Pancreas (tissue), 10 donors: ENCODE measurements at regions not wholly inside any gene's neighbourhood (a gene's known extent, or its start where the extent isn't known, plus 50 kb on each side); places are given as distances from the start of the nearest gene placed in this dataset.

Source experiments
- ATAC-seq, 4 donors: fragments of 200-7000 bp; cut with Tn5 transposase; one replicate each; pipeline versions ENCODE4 v1.8.0 to v1.9.1; 2020; ENCODE audit warnings: mild to moderate bottlenecking in 4 of 4, moderate library complexity in 4 of 4
- DNase-seq, 6 donors: peaks; one replicate each; pipeline ENCODE4 v3.0.0-alpha.2; 2020
- FAIRE-seq: peaks from 2 replicates; lab custom pipeline; 2012; peaks lifted over from hg19 to GRCh38; lab: Jason Lieb, UNC
- H3K27ac ChIP-seq, 4 donors: fragments of 200-600 bp; sonication (generic); 1 replicate in 3 of 4; 2 replicates in 1 of 4; pipeline versions ENCODE4 v1.5.0 to v1.8.0; 2020
- H3K27me3 ChIP-seq, 4 donors: fragments of 200-600 bp; one replicate each; pipeline ENCODE4 v1.8.0; 2021
- H3K36me3 ChIP-seq, 3 donors: fragments of 200-600 bp; sonication (generic) in 1 of 3; one replicate each; pipeline versions ENCODE4 v1.5.0 to v1.8.0; 2020 to 2021
- H3K4me1 ChIP-seq, 3 donors: fragments of 200-600 bp; one replicate each; pipeline ENCODE4 v1.8.0; 2021
- H3K4me3 ChIP-seq, 4 donors: fragments of 200-600 bp; sonication (generic) in 2 of 4; one replicate each; pipeline versions ENCODE4 v1.5.0 to v1.8.0; 2020 to 2021
- H3K9me3 ChIP-seq, 4 donors: fragments of 200-600 bp; one replicate each; pipeline ENCODE4 v1.8.0; 2021
- CTCF ChIP-seq, 4 donors: fragments of 200-600 bp; sonication (generic) in 3 of 4; IDR thresholded peaks; one replicate each; pipeline versions ENCODE4 v1.5.0 to v1.8.0; 2021; ENCODE audit warnings: antibody characterized with exemption in 4 of 4
- WGBS, 2 donors: extraction: QIAGEN DNeasy Blood & Tissue Kit; methylation state at CpG; one replicate each; pipeline ENCODE4 v1.1.7; 2013; 5-methylcytosine and 5-hydroxymethylcytosine counted together
- intact Hi-C, 3 donors: fragments of 100-400 bp; cut with DNase I; formaldehyde crosslinking; loops; one replicate each; pipeline versions ENCODE4 v1.11.1 to v1.14.2; 2022
- donor health status: healthy with polysubstance abuse.
- donor health status: DM: no; HTN: no; CAD: no; lungs with moderate emphysema.
- donor health status: DM: no; HTN: no; CAD: no.
- donor health status: control.
- donor health status: control.
- donor health status: Bipolar disorder and iron deficiency.
- donor health status: DM: yes; HTN: yes; CAD: no.
- donor health status: DM: no; HTN: no; CAD: no.
- donor health status: DM: no; HTN: no; CAD: no.
- donor health status: DM: yes; HTN: yes; CAD: no.

GRCh38 chr14:58822856-58823255, 185.1 kb downstream of the DACT1 start:
- intact Hi-C loops: no loop called here
- 78 to 88% methylated on average over 2 of the region's 2 CpGs for WGBS, 2 donors
- FAIRE-seq: no peak
- Histone ChIP-seq H3K9me3 (no peaks in the 10 kb centered on the region), H3K4me1 (no peaks in the 10 kb centered on the region), H3K27ac (no peak overlapping the region), H3K36me3 (no peaks in the 10 kb centered on the region), H3K4me3 (no peak overlapping the region), H3K27me3 (no peaks in the 10 kb centered on the region)
- no peak for DNase-seq
- TF ChIP-seq CTCF (IDR thresholded peaks at IDR 0.05): no peak
- ATAC-seq: no peak

- Histone ChIP-seq H3K27ac (no peak overlapping the region), H3K27me3 (no peaks in the 10 kb centered on the region), H3K36me3 (no peaks in the 10 kb centered on the region), H3K9me3 (no peaks in the 10 kb centered on the region), H3K4me3 (no peak overlapping the region), H3K4me1 (no peaks in the 10 kb centered on the region)
- DNase-seq (no peak), ATAC-seq (no peak), FAIRE-seq (no peak)
- intact Hi-C loops: no loop called here
- WGBS, 2 donors: 47 to 60% methylated on average over 2 of the region's 2 CpGs
- no peak for TF ChIP-seq CTCF (IDR thresholded peaks at IDR 0.05)
Observed at GRCh38 chr14:58823312-58823711, 185.6 kb downstream of the DACT1 start.

- H3K4me3 ChIP-seq: no peak overlapping the region
- no peaks in the 10 kb centered on the region for H3K36me3 ChIP-seq
- H3K9me3 ChIP-seq: no peaks in the 10 kb centered on the region
- intact Hi-C loops: no loop called here
- no peak overlapping the region for H3K27ac ChIP-seq
- H3K27me3 ChIP-seq: no peaks in the 10 kb centered on the region
- no peak for ATAC-seq
- no peak for DNase-seq
- TF ChIP-seq CTCF (IDR thresholded peaks at IDR 0.05): no peak
- WGBS, 2 donors: 79 to 89% methylated on average over 2 of the region's 2 CpGs
- FAIRE-seq: no peak
- no peaks in the 10 kb centered on the region for H3K4me1 ChIP-seq
Observed at GRCh38 chr14:58824106-58824505, 186.3 kb downstream of the DACT1 start.

GRCh38 chr14:58824796-58825195, 187.0 kb downstream of the DACT1 start:
- H3K27ac ChIP-seq: no peak overlapping the region
- FAIRE-seq (no peak), ATAC-seq (no peak), DNase-seq (no peak)
- intact Hi-C loops: no loop called here
- no peaks in the 10 kb centered on the region for H3K27me3 ChIP-seq
- H3K4me1 ChIP-seq: no peaks in the 10 kb centered on the region
- H3K9me3 ChIP-seq: no peaks in the 10 kb centered on the region
- WGBS, 2 donors: 46 to 52% methylated on average over 3 of the region's 3 CpGs
- TF ChIP-seq CTCF (IDR thresholded peaks at IDR 0.05): no peak
- H3K4me3 ChIP-seq: no peak overlapping the region
- no peaks in the 10 kb centered on the region for H3K36me3 ChIP-seq

GRCh38 chr14:58825606-58826005, 187.8 kb downstream of the DACT1 start:
- 67 to 84% methylated on average over 2 of the region's 2 CpGs for WGBS, 2 donors
- no peak for TF ChIP-seq CTCF (IDR thresholded peaks at IDR 0.05)
- no peak overlapping the region for H3K4me3 ChIP-seq
- no peak overlapping the region for H3K27ac ChIP-seq
- no peak for DNase-seq
- H3K36me3 ChIP-seq: no peaks in the 10 kb centered on the region
- no peaks in the 10 kb centered on the region for H3K9me3 ChIP-seq
- intact Hi-C loops: no loop called here
- no peak for ATAC-seq
- no peaks in the 10 kb centered on the region for H3K27me3 ChIP-seq
- H3K4me1 ChIP-seq: no peaks in the 10 kb centered on the region
- no peak for FAIRE-seq
